ENCODE measurements at regions not wholly inside any gene's neighbourhood (a gene's known extent, or its start where the extent isn't known, plus 50 kb on each side); places are given as distances from the start of the nearest gene placed in this dataset.

DNA sequence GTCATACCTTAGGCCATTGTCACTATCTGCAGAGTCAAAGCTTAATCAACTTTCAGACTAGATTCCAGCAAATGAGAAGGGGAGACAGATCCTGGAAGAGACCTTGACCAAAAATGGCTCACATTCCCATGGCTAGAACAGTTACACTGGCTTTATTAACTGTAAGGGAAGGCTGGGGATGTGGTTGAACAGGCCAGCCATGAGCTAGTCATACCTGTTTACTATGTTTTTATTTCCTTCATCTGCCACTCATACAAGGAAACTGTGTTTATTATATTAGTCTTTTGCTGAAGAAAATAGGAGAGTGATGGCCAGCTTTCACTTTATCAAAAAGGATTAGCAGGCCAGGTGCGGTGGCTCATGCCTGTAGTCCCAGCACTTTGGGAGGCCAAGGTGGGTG is 319.7 kb downstream of the RAPGEF2 start:
- TF ChIP-seq, protein P1, sequence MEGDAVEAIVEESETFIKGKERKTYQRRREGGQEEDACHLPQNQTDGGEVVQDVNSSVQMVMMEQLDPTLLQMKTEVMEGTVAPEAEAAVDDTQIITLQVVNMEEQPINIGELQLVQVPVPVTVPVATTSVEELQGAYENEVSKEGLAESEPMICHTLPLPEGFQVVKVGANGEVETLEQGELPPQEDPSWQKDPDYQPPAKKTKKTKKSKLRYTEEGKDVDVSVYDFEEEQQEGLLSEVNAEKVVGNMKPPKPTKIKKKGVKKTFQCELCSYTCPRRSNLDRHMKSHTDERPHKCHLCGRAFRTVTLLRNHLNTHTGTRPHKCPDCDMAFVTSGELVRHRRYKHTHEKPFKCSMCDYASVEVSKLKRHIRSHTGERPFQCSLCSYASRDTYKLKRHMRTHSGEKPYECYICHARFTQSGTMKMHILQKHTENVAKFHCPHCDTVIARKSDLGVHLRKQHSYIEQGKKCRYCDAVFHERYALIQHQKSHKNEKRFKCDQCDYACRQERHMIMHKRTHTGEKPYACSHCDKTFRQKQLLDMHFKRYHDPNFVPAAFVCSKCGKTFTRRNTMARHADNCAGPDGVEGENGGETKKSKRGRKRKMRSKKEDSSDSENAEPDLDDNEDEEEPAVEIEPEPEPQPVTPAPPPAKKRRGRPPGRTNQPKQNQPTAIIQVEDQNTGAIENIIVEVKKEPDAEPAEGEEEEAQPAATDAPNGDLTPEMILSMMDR (IDR thresholded peaks at IDR 0.05): no peak
- no peak for TF ChIP-seq POLR2A (IDR thresholded peaks at IDR 0.05)
- TF ChIP-seq EP300 (IDR thresholded peaks at IDR 0.05): no peak
